ENCODE measurements at regions not wholly inside any gene's neighbourhood (a gene's known extent, or its start where the extent isn't known, plus 50 kb on each side); places are given as distances from the start of the nearest gene placed in this dataset.
"Not testable (repeated sequence)": the region's sequence is repeated elsewhere in the genome, so short reads cannot be mapped to it uniquely, and the experiment has no call there.

GRCh38 chr7:53596230-53596629 is 560.8 kb downstream of the POM121L12 start:
- DNase-seq = no peak

DNA sequence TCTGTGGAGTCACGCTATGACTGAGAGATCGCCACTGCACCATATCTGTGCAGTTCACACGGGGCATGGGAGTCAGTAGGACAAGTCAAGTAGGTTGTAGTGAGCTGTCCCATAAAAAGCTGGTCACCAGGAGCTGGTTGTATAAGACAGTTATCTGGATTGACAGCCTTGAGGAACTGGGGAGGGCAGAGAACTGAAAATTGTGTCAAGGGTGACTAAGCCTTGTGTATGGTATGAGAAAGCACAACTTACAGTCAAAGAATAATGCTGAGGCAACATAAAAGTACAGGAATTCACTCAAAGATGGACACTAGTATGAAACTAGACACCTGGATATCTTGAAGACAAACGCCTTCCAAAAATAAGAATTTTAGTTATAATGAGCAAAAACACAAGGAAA is 564.9 kb downstream of the POM121L12 start:
- DNase-seq = no peak

DNA sequence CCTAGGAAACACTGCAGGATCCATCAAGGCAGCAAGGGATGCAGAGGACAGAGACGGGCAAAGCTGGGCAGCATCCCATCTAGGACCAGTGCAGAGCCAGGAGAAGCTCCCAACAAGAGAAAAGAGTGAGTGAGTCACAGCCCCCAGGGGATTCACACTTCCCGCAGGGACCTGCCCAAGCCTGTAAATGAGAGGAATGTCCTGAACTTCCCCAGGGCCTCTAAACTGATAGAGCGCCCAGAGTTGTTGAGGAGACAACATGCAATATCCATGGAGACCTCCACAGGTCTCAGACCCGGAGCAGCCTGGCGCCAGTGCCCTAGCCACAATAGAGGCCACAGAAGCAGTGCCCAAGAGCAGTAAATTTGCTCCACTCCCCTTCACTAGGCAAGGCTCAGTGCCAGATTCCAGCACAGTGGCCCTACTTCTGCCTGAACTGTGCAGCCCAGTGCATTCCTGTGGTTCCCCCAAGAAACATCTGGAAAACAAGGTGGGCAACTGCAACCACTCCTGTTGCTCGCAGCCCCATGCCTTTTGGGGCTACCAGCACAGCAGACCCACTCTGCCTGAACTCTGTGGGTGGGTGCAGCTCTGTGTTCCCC is 567.5 kb downstream of the POM121L12 start:
- DNase-seq = no peak

- DNase-seq = no peak
These were observed 568.0 kb downstream of the POM121L12 start for GRCh38 chr7:53603461-53603860.

DNA sequence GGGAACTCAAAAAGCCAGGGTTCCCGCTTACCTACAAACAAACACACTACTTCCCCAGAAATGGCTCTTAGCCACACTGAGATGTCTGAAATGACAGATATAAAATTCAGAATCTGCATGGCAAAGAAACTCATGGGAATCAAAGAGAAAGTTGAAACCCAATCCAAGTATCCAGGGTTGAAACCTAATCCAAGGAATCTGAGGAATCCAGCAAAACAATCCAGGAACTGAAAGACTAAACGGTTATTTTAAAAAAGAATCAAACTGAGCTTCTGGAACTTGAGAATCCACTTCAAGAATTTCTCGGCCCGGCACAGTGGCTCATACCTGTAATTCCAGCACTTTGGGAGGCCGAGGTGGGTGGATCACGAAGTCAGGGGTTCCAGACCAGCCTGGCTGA is 568.8 kb downstream of the POM121L12 start:
- DNase-seq = no peak

DNA sequence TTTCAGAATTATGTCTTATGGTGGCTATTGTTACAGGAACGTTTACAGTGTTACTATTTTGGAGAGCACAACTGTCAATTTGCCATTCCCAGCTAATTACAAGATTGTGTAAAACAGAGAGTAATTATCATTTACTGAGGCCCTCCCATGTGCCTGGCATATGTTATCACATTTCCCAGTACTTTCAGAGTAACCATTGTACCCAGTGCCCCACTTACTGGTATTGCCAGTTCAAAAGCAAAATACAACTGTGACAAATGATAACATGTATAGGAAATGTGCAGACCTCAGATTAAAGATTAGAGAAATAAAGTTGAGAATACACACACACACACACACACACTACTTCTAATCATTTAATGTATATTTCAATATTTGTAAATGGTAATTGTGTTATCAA is 572.5 kb downstream of the POM121L12 start:
- no peak for DNase-seq

GRCh38 chr7:53609185-53609584 is 573.8 kb downstream of the POM121L12 start:
- no peak for DNase-seq

DNA sequence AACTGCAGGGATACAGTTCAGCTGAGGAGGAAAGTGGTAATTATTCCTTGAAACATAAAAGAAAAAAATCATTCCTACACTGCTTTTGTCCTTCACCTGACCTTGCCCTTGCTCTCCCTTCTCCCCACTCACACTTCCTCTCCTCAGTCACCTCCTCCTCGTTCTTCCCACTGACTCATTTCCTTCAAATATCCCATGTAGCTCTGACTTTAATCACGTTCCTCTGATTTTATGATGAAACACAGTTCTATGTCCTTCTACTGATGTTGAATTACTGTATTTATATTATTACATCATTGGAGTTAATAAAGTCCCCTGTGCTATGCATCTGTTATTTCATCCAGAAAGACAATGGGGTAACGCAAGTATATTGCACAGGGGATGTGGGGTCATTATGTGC is 575.6 kb downstream of the POM121L12 start:
- DNase-seq = no peak

- DNase-seq = no peak
These were observed 588.9 kb downstream of the POM121L12 start for GRCh38 chr7:53624356-53624755.

GRCh38 chr7:53628775-53629174 is 593.3 kb downstream of the POM121L12 start:
- DNase-seq = no peak

DNA sequence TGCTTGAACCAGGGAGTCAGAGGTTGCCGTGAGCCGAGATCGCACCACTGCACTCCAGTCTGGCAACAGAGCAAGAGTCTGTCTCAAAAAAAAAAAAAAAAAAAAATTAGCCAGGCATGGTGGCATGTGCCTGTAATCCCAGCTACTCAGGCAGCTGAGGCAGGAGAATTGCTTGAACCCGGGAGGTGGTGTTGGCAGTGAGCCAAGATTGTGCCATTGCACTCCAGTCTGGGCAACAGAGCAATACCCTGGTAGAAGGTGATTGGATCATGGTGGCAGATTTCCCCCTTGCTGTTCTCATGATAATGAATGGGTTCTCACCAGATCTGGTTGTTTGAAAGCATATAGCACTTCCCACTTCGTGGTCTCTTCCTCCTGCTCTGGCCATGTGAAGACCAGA is 599.8 kb downstream of the POM121L12 start:
- DNase-seq = not testable (repeated sequence)

DNA sequence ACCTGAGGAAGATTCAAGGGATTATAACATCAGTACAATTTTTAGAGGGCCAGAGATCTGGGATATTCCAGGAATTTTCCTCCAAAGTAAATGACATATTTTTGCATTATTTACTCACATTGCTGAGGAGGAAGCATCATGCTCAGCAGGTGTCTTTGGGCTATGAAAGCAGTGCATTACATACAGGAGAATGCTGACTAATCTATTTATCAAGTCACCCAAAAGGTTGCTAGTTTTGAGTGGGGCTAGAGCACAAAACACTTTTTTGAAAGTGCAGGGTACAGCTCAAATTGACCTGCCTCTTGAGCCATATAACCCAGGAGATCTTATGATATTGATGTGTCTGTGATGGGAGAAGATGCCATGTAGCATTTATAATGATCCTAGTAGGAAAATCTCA is 603.1 kb downstream of the POM121L12 start:
- no peak for DNase-seq

DNA sequence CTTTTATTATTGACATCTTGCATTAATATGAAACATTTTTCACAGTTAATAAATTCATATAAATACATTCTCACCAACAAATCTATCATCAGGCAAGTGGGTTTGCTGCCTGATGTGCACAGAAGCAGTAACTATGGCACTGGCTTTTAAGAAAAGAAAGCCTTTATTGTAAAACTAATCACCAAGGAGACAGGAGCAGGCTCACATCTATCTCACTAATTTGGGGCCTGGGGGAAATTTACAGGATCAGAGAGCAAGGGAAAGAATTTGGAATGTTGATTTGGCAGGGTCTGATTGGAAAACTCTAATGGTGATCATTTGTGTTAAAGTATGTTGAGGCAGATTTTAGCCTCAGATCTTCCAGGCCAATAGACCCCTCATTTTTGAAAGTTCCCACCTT is 605.7 kb downstream of the POM121L12 start:
- DNase-seq = no peak

GRCh38 chr7:53642361-53642760 is 606.9 kb downstream of the POM121L12 start:
- no peak for DNase-seq

GRCh38 chr7:53642866-53643265 is 607.4 kb downstream of the POM121L12 start:
- no peak for DNase-seq

- DNase-seq = no peak
These were observed 621.4 kb downstream of the POM121L12 start for GRCh38 chr7:53656881-53657280.

- no peak for DNase-seq
These were observed 622.2 kb downstream of the POM121L12 start for GRCh38 chr7:53657586-53657985.

DNA sequence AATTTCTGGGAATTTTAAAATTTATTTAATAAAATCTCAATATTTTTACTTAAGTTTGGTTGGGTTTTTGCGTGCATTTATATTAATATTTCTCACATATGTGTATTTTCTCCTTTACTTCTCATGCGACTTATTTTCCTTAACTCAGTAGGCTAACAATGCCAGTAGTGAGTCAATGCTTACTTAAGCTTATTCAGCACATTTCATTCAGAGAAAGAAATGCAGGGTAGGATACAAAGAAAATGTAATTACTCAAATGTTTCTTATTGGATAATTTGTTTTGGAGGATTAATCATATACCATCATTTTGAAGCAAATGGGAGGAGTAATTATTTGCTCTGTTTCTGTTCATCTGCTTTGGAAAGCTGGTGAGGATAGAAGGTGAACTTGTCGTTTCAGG is 623.5 kb downstream of the POM121L12 start:
- DNase-seq = no peak

DNA sequence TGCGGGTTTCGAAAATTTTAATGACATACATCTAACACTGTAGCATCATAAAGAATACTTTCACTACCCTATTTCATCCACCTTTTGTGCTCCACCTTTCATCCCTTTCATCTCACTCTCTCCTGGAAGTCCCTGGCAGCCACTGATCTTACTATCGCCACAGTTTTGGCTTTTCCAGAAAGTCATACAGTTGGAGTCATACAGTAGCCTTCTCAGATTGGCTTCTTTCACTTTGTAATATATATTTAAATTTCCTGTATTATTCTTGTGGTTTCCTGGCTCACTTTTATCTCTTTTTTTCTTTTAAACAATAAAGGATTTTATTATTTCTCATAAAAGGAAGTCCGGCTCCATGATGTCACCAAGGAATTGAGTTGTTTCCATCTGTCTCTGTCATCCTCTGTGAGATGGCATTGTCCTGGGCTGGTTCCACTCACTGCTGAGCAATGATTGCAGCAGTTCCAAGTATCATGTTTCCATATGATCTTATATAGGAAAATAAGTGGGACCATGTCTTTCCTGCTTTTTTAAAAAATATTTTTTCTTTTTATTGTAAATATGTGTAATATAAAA is 626.3 kb downstream of the POM121L12 start:
- DNase-seq = no peak

- DNase-seq = no peak
These were observed 637.2 kb downstream of the POM121L12 start for GRCh38 chr7:53672681-53673080.

GRCh38 chr7:53675835-53676234 is 640.4 kb downstream of the POM121L12 start:
- no peak for DNase-seq

DNA sequence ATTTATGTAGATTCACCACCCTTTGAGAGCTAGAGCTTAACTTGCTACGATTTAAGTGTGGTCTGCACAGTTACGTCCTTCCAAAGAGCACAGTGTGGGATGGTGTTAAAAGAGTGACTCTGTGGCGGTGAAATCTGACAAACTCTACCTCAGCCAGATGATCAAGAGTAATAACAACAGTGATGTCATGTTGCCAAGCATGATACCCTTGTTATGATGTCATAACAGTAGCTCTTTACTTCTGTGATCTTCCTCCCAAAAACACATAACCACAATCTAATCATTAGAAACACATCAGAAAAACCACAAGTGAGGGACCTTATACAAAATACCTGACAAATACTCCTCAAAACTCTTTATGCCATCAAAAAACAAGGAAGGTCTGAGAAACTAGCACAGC is 649.3 kb downstream of the POM121L12 start:
- no peak for DNase-seq

GRCh38 chr7:53690411-53690810 is 655.0 kb downstream of the POM121L12 start:
- DNase-seq = no peak

- DNase-seq = no peak
These were observed 662.5 kb downstream of the POM121L12 start for GRCh38 chr7:53697913-53698312.

DNA sequence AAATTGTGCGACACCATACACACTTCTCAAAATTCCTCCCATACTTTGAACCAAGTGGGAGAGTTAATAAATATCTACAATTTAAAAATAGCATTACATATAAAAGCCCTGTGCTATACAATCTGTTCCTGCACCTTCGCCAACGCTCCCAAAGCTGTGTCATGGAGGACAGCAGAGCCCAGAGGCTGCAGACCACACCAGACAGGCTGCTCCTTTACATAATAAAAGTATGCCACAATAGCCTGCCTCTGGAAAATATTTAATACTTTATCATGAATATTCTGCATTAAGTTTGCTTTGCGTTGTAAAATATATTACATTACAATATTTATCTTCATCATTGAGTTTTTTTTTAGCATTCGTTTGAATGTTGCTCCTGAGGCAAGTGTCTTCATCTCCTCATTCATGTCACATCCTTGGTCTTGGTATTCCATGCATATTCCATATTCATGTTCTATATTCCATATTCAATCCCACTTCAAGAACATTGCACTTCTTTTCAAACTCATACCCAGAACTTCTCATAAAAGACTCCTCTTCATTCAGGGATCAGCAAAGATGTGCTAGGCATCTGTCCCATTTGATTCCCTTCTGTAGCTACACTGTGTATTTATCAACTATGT is 663.9 kb downstream of the POM121L12 start:
- no peak for DNase-seq

Measured in NCI-H2171 (cell line).